ENCODE measurements at regions not wholly inside any gene's neighbourhood (a gene's known extent, or its start where the extent isn't known, plus 50 kb on each side); places are given as distances from the start of the nearest gene placed in this dataset.

- TF ChIP-seq CTCF (conservative IDR thresholded peaks at IDR 0.05) (no peak), EZH2 (IDR thresholded peaks at IDR 0.05; ENCODE audit: low read depth) (no peak)
Measured at GRCh38 chr18:46393230-46393629, 263.8 kb downstream of the LOXHD1 start.
